M059J (cell line): ENCODE measurements at regions not wholly inside any gene's neighbourhood (a gene's known extent, or its start where the extent isn't known, plus 50 kb on each side); places are given as distances from the start of the nearest gene placed in this dataset.

Experiments used
- DNase-seq: peaks from one replicate; pipeline ENCODE4 v3.0.0-alpha.2; 2012; ENCODE audit warnings: low read depth

DNA sequence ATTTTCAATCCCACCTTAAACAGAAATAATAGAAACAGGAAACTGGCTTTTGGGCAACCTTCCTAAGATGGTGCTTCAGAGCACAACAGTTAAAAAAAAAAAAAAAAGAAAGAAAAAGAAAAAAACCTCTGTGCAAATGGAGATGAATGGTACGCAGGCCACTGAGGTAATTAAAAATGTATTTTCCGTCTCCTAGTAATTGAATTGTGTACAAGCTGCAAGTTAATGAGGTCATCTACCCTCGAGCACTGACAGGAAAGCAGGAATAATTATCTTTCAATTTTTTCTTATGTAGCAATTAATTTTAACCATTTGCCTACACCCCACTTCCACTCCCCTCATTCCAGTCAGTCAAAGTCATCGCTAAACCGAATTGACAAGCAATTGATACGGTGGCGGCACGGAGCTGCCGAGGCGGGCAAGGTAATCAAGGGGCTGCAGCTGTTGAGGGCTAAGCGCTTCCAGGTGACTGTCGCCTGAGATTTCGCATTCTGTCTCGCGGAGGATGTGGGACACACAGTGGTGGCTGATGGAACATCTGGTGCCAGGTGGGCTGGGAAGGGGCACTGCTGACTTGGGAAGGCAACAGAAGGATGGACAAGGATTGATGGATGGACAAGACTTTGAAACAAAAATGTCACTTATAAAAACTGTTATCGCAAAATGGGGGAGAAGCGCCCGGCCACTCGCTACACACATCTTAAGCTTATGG, 109.4 kb downstream of the RCN1 start:
- DNase-seq, result no peak

DNA sequence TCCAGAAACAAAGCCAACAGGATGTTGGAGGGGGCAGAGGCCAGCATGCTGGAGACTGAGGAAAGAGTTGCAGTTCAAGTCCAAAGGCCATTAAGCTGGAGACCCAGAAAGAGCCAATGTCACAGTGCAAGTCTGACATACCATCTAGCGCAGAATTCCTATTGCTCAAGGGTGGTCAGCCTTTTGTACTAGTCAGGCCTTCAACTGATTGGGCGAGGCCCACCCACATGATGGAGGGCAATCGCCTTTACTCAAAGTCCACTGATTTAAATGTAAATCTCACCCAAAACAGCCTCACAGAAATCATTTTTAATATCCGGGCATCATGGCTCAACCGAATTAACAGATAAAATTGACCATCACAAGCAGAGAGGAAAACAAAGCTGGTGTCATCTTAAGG, 113.9 kb downstream of the RCN1 start:
- no peak for DNase-seq

DNA sequence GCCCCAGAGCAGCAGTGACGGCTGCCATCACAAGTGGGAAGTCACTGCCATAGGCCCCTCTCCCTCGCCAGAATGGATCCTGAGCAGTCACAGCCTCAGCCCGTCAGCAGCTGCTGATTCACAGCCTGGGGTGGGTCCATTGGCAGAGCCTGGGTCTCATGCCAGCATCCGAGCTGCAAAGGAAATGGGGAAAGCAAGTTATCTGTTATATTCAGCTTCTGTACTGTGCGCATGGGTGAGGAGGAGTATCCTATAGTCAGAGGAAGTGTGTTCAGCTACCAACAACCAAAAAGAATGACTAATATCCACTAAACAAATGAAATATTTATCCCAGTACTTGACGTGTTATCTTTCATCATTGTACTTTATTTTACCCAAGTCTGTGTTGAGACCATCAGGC, 119.7 kb downstream of the RCN1 start:
- peak; percentile 80 for DNase-seq

DNA sequence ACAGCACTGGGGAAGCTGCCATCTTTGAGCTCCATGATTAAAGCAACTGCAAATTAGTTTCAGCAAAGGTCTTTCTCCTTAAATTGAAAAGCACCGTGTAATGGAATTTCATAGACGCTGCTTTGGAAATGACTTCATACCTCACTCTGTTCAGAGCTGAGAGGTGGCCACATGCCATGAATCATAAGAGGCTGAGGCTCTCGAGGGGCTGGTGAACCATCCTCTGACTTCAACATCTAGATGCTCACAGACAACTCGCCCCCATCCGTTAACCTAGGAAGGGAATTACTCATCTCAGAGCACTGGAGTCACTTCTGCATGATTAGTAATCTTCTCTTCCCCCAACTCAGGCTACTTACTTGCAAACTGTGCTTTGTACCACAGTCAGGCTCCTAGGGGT, 122.3 kb downstream of the RCN1 start:
- peak; percentile 88 for DNase-seq

DNA sequence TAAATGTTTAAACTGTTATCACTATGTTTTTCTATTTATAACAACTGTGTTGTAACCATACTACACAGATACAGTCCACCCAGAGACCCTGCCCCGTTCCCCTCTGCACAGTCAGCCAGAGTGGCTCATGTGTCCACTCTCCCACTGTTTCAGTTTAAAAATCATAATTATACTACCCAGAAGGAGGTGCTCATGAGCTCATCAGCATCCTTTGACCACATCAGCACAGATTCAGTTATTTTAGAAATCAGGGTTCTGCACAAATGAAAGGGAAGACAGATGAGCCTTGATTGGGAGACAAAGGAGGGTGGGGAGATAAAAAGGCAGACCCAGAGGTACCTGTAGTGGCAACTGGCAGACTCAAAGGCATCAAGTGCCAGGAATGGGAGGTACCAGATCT, 124.3 kb downstream of the RCN1 start:
- DNase-seq, result no peak

DNA sequence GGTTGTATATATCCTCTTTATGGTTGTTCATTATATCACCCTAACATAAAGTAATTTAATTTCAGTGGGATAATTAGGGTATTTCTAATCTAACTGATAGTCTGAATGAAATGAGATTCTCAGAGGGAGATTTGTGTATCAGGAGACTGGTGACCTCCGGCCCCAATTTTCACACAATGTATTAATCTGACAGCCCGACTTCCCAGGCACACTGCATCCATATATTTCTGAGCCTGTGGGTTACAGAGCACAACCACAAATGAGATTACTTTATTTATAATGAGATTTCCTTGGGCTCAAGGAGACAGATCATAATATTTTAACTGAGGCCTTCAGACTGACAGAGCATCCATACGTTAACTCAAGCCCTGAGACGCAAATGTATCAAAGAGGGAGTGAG, 125.9 kb downstream of the RCN1 start:
- DNase-seq, result no peak

DNA sequence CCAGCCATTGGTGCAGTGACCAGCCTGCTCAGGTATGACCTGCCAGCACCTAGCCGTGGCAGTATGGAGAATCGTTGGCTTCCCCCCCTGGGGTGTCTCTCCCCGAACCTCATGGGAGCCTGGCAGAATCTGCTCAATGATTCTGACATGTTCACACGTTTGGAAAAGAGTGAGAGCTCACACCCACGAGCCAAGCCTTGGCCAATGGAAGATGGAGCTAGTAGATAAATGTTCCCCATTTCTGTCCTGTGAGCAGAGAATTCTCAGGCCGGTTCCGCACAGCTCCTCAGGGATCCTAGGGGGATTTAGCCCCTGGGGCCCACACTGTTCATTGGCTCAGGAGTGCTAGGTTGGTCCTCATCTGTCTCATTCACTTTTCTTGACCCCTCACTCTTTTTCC, 128.4 kb downstream of the RCN1 start:
- DNase-seq, result no peak

DNA sequence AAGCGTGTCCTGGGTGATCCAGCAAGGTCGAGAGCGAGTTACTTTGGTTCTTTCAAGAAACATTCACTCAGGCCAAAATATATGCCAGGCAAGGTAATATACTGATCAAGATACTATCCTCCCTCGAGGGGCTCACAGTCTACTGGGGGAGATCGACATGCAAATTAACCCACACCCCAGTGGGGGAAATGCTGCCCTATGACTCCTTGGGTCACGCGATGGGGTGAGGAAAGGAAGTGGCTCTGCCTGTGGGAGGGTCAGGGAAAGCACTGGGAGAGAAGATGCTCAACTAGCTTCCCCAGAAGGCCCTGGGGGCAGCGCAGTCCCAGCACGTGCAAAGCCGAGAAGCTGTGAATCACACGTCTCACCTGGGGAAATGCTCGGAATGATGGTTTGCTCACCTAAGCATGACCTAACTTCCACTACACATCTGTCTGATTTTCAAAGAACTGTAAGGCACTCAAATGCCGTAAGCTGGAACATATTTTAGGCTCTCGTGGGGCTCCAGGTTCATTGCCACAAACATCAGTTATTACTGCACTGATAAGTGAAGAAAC, 130.7 kb downstream of the RCN1 start:
- DNase-seq, result no peak

DNA sequence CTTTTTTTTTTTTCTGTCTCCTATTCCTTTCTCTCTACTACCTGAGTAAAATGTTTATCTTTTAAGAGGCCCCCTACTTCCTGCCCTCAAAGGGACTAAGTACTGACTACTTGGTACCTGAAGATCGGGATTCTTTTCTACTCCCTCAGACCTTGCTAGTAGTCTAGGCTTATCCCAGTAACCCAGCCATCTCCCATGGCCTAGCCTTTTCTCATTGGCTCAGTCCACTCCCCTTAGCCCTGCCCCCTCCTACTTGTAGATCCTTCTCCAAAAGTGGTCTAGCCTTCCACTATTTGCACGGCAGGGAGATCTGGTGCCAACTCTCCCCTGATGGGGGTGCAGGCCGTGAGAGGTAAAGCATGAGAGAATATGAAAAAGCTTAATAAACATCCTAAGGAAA, 133.7 kb downstream of the RCN1 start:
- DNase-seq, result no peak

DNA sequence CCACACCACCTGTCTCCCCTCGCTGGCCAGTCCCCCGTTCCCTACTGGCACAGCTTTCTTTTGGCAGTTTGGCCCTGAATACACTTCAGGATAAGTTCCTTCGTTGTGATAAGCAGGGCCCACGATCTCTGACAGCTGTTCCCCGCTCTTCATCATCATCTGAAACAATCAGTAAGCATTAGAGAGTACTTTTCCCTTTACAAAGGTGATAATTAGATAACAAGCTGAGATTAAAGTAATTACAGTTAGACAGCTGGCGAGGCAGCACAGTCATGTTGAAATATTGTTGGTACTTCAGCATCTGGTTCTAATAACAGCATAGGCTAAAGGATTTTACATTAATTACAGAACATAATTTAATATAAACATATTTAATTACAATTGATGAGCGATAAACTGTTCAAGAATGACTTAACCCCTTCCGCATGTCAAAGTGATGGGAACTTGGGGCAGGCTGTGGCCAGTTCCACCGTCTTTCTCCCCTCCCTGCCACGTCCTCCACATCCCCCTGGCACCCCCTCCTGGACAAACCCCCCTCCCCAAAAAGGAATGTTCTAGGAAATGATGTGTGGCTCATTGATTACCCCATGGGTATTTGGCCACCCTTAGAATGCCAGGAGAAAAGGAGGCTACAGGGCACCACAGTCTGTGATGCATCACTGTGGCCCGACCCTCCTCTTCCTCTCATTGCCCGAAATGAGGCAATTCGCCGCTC, 134.9 kb downstream of the RCN1 start:
- DNase-seq, result no peak

DNA sequence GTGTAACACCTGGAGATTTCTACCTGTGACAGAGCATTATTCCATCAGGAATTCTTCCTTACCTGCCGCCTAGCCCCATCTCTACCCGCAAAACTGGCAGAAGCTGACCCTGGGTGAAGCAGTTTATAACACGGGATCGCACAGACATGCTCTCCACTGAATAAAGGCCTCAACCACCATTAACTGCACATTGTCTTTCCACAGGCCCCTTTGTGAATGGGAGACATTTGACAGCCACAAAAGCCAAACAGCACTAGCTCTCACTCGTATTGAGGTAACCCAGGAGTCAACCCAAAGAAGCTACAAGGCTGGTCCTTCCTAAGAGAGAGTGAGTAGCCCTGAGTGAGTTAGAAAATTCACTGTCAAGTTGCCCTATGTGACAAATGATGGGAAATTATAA, 135.6 kb downstream of the RCN1 start:
- DNase-seq, result no peak

DNA sequence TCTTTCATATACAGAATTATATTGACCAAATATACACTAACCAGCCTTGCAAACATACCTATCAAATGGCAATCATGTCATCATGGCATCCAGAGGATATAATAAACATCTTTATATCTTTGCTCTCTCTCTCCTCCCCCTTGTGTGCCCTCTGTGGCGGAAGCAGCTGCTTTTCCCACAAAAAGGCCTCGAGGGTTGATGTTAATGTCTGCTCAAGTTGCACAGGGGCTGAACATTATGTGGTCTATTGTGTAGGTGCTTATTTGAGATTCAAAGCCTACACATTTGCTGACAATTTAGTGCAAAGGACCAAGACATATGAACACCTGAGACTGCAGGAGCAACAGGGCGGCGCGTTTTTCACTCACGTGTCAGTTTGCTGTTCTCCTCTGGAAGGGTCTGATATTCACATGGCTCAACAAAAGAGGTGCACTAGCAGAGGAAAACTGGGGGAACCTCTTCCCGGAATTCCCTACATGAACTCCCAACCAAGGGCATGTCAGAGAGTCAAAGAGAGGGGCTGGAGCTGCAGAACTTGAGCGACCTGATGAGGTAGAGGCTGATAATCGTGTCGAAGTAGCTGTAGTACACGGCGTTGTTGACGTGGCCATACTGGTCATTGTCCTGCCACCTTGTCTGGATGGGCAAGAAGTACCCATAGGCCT, 138.8 kb downstream of the RCN1 start:
- no peak for DNase-seq

DNA sequence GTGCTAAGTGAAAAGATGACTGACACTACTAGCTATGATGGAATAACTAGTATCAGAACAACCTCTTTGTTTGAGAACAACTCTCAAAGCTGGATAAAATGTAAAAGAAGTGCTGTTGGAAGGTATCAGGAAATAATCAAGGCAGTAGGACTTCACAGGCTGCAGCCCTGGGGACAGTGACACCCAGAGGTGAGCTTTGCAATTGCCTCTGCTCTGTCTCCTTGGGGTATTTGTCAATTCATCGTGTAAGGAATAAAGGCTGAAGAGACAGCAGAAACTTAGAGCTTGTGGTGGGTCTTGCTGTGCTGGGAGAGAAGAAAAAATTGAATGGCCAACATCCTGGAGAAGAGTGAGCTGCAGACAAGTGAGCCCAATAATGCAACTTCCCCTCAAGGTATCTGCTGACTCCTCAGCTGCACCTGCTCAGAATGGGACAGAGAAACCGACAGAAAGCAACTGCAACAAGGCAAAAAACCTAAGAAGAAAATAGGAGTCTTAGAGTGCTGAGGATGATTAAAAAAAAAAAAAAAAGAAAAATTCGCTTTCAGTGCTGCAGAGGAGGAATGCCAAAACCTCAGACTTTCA, 141.1 kb downstream of the RCN1 start:
- peak; percentile 34 for DNase-seq

DNA sequence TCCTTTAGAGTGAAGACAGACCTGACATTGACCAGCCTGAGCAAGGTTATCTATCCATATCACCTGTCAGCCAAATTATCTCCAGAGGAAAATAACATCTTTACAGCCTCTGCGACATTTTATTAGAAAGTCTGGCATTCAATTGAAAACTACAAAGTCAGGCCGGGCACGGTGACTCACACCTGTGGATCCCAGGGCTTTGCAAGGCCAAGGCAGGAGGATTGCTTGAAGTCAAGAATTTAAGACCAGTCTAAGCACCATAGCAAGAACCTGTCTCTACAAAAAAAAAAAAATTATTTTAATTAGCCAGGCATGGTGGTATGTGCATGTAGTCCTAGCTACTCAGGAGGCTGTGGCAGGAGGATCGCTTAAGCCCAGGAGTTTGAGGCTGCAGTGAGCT, 141.6 kb downstream of the RCN1 start:
- DNase-seq, result no peak

DNA sequence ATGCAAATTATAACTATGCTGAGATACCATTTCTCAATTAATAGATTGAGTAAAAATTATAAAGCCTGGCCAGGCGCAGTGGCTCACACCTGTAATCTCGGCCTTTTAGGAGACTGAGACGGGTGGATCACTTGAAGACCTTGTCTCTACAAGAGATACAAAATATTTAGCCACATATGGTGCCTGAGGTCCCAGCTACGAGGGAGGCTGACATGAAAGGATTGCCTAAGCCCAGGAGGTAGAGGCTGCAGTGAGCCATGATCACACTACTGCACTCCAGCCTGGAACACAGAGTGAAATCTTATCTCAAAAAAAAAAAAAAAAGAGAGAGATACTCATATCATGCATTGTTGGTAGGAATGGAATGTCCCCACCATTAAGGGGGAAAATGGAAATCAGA, 142.4 kb downstream of the RCN1 start:
- no peak for DNase-seq

DNA sequence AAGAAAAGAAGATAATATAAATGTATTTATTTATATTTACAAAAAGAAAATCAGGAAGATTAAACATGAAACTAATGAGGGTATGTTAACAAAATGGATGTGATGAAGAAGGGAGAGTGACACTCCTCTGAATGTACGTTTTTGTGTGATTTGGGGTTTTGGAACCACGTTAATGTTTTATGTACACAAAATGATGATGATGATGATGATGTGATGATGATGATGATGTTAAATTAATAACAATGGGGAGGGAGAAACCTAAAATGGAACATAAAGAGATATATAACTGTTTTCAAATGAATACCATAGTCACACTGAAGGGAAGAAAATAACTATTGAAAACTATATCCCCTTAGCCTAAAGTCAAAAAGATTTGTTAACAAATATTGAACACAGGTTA, 143.1 kb downstream of the RCN1 start:
- DNase-seq, result no peak

DNA sequence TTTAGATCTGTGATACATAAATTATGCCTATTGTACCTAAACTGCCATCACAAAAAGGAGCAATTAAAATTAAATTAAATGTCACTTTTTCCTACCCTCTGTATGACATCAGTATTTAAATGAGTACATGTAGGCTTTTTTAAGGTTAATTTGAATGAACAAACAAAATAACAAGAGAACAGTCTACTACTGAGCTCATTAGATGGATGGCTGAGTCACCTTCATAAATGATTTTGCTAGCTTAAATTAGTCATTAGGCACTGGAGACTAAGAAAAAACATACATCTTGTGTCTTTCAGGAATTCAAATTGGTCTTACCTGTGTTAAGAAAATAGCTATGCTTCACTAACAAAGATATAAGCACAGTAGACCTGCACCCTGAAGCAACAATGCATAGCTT, 153.6 kb downstream of the RCN1 start:
- DNase-seq, result no peak

DNA sequence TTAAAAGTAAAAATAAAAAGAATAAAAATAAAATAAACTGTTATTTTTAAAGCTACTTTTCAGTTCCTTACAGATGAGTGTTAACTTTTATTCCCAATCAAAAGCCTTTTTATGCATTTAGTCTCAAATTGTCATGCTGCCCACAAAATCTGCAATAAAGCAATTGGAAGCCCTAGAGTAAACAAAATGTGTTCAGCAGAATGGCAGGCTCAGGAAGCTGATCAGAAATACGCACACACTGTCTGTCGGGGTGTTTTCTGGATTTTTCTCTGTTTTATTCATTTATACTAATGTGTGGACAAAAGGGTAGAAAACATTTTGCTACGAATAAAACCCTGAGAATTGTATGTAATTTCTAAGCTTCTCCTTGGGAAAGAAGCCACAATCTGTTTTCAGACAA, 162.8 kb downstream of the RCN1 start:
- no peak for DNase-seq

DNA sequence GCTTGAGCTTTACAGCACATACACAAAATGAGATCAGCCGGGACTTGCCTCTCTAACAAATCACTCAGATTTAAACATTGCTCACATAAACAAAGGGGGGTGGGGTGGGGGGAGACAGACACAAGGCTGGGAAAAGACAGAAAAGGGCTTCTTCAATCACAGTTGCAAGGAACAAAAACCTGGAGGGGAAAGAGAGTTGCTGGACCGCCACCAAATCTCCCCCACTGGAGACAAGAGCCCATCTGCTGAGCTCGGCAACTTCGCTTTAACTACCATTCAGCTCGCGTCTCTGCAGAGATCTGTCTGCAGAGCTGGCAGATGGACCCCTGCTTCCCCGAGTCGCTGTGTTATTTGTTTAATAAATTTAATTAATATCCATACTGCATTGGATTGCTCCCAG, 165.0 kb downstream of the RCN1 start:
- no peak for DNase-seq

DNA sequence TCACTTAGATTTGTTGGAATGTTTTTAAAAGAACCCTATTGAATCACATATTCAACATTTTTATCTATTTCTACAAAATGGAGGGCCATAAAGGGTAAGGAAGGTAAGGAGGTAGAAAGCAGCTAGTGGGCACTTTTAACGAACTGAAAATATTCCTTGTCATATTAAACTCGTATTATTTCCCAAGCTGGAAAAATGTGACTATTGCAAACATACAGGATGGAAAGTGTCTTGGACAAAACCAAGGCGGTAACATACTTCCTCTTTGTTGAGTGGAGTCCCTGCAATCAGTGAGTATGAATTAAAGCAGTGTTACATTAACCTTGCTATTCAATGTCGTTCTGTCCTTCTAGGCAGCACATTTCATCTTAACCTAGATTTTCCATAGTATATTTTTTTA, 165.6 kb downstream of the RCN1 start:
- DNase-seq, result no peak

DNA sequence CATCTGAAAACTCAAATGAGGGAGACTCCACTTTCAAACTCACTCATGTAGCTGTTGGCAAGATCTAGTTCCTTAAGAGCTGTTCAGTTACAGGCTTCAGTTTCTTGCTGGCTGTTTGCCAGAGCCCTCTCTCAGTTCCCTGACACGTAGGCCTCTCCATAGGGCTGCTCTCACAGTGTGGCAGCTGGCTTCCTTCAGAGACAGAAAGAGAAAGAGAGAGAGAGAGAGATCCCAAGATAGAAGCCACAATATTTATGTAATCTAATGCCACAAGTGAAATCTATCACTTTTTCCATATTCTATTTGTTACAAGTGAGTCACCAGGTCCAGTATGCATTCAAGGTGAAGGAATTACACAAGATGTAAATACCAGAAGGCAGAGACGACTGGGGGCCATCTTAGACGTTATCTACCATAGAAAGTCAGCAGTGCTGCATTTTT, 168.8 kb downstream of the RCN1 start:
- DNase-seq, result peak; percentile 68

DNA sequence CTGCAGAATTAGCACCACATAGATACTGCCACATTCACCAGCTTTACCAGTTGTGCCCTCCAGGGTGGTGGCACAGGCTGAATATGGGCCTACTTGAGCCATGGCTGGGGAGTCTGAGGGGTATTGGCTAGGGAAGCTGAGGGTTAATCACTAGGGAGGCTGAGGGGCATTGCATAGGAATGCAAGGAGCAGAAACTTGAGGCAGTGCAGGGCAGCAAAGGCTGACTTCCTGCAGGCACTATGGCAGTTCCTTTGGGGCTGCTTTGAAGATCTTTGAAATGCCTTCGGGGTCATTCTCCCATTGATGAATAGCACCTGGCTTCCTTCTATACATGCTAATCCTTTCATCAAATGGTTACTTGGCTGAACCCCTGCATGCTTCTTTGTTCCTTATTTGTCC, 171.5 kb downstream of the RCN1 start:
- DNase-seq, result no peak

DNA sequence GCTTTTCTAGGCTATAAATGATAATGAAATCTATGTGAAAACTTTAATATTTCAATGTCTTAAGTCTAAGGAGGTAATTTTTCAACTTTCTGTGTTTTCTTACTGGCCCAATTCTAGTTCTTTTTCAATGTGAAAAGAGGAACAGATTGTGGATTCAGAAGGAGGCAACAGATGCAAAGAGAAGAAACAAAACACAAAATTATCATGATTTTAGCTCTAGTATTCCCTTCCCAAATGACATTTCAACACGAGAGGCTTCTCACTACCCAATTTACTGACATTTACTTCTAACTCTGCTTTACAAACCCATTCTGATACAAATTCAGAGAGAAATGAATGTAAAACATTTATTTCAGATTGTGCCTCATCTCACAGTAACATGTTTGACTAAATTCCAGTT, 169.4 kb downstream of the WT1 start:
- DNase-seq, result no peak
